UCSD-AML1 (cell line): ENCODE measurements at regions not wholly inside any gene's neighbourhood (a gene's known extent, or its start where the extent isn't known, plus 50 kb on each side); places are given as distances from the start of the nearest gene placed in this dataset.
"Not testable (repeated sequence)": the region's sequence is repeated elsewhere in the genome, so short reads cannot be mapped to it uniquely, and the experiment has no call there.

Experiments
- DNase-seq: peaks from one replicate; lab custom pipeline; 2025; ENCODE audit not compliant: unreplicated experiment; lab: John Stamatoyannopoulos, UW

DNA sequence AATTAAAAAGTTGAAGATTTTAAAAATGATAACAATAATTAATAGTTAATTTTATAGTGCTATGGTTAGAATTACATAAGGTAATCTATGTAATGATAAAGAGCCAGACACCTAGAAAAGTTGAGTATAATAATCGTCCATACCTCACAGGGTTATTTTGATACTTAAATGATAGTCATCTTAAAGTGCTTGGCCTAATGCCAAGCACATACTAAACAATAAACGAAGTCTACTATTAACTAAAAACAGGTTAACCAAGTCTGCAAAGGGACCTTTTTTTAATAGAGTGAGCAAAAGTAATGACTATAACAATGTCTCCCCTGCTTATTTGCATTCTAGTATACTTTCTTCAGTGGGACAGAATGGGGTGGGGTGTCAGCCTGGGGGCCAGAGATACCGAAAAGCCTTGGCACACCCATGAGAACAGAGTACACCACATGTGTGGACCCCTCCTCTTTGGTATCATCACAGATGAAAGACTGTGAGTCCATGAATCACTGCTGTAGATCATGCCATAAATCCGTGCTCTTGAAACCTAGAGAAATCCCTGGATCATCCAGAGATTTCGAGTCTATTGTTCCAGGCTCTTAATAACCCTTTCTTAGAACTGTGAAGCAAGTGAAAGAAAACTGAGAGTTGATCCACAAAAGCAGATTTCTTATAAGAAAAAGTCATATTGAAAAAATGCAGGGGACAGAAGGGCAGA, 249.5 kb downstream of the PRELID2 start:
- DNase-seq: no peak

GRCh38 chr5:145579301-145579700, 255.8 kb downstream of the PRELID2 start:
- DNase-seq: no peak

- DNase-seq: no peak
Observed at GRCh38 chr5:145574889-145575573, 260.1 kb downstream of the PRELID2 start.

- no peak for DNase-seq
Observed at GRCh38 chr5:145568581-145568980, 266.6 kb downstream of the PRELID2 start.

- no peak for DNase-seq
Observed at GRCh38 chr5:145562931-145563330, 272.2 kb downstream of the PRELID2 start.

DNA sequence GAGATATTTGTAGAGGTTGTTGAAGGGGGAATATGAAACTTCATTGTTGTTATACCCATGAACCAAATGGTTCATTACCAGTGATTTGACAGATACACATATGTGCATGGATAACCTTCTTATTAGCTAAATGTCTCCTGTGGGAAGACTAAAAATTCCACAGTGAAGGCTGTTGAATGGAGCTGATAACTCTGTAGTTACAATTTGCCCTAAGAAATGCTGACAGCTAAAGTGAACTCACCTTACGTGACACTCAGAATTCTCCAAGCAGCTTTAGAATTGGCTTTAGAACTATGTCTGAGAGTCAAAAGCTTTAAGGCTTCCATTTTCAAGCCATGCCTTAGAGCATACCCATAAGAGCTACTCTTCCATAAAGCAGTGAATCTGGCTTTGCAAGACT, 276.9 kb downstream of the PRELID2 start:
- no peak for DNase-seq

GRCh38 chr5:145557345-145557744, 277.8 kb downstream of the PRELID2 start:
- DNase-seq: no peak

DNA sequence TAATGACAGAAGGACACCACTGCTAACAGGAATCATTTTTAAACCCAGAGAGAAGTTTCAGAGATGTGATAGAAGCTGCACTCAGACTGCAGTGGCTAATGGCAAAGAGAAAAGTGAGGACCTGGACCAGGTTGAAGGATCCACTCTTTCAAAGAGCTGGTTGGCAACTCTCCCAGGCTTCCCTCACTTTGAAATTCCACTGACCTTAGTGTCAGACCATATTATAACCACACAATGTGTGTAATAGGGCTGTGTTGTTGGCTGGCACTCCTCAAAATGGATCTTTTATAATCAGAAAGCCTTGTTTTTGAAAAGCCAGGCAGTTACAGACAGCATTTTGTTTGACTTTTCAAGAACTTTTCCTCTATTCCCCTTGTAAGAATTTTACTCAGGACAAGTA, 280.7 kb downstream of the PRELID2 start:
- DNase-seq: no peak

GRCh38 chr5:145553177-145553576, 282.0 kb downstream of the PRELID2 start:
- DNase-seq: no peak

DNA sequence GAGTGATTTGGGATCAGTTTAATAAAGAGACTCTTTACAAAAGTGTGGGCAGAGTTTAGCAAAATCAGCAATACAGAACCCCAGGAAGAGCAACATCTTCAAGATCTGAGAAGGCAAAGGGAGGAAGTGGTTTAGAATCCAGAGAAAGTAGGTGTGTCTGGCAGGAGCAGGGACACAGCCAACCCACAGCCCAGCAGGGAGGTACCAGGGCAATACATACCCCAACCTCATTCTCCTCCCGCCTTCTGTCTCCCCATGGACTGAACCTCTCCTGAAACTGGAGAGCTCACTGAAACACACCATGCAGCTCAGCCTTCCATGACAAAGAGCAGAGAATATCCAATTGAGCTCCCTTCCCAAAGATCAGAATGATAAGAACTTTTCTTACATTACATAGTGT, 283.4 kb downstream of the PRELID2 start:
- no peak for DNase-seq

GRCh38 chr5:145548097-145548496, 287.0 kb downstream of the PRELID2 start:
- DNase-seq: no peak

- no peak for DNase-seq
Observed at GRCh38 chr5:145544401-145544800, 290.7 kb downstream of the PRELID2 start.

DNA sequence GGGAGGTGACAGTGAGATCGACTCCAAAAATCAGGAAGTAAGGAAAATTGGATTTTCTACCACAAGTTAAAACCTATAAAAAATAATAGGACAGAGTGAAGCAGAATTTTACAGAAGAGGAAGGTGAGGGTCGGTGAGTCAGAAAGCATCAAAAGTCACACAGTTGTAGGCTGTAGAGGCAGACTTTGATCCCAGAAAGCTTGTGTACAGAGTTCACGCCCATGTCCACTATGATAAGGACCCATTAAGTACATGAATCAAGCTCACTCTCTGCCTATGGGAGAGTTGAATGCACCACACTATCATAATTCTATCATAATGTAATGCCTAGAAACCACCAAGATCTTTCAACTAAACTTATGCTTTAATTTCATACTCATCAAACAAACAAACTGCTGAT, 291.2 kb downstream of the PRELID2 start:
- DNase-seq: no peak

DNA sequence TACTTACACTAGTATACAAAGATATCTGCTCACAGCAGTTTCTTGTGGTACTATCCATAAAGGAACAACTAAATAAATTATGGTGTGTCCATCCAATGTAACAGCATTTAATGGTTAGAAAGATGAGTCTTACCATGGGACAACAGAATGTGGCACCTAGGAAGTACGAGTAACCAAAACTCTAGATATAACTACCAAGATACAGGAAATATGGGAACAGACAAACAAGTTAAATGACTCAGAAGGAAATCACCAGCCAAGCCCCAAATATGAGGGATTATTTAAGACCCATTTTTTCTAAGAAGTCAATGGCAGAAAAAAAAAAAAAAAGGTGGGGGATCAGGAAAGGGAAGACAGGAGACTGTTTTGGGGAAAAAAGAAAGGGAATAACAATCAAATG, 294.8 kb downstream of the PRELID2 start:
- DNase-seq: no peak

DNA sequence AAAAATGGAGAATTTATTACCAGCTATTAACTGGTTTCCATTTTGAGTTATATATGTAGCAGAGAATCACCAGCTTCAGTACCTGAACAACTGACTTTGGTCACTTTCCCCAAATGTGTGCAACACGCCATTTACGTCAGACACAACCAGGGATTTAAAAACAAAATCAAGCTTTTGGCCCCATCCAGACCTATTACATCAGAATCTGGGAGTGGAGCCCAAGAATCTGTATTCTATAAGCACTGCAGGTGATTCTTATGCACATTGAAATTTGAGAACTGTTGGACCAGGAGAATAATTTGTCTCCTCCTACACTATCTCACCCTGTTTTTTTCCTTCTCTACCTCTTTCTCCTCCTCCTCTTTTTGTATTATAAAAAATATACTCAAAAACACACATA, 295.9 kb downstream of the PRELID2 start:
- no peak for DNase-seq

DNA sequence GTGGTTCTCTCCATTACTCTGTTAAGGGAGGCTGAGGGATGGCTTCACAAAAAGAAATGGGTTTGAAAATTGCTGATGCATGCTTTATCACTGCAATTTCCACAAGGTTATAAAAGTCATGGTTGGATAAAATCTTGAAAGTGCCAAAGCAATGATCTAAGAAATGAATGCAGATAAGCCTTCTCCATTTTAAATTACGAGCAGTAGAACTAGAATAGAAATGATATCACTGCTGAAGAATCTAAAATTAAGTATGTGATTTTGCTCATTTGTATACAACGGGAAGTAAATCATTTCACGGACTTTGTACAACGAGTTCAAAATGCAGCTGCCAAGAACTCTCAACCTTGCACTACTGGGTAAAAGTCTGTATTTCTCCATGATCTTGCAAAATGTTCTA, 299.0 kb downstream of the PRELID2 start:
- DNase-seq: no peak

GRCh38 chr5:145531038-145531734, 304.0 kb downstream of the PRELID2 start:
- DNase-seq: no peak

GRCh38 chr5:145521523-145521922, 313.6 kb downstream of the PRELID2 start:
- DNase-seq: no peak

GRCh38 chr5:145521066-145521465, 314.1 kb downstream of the PRELID2 start:
- DNase-seq: no peak

GRCh38 chr5:145520335-145520734, 314.8 kb downstream of the PRELID2 start:
- no peak for DNase-seq

DNA sequence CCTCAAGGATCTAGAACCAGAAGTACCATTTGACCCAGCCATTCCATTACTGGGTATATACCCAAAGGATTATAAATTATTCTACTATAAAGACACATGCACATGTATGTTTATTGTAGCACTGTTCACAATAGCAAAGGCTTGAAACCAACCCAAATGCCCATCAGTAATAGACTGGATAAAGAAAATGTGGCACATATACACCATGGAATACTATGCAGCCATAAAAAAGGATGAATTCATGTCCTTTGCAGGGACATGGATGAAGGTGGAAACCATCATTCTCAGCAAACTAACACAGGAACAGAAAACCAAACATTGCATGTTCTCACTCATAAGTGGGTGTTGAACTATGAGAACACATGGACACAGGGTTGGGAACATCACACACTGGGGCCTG, 317.6 kb downstream of the PRELID2 start:
- not testable (repeated sequence) for DNase-seq

GRCh38 chr5:145511351-145511750, 323.8 kb downstream of the PRELID2 start:
- DNase-seq: no peak
